Adrenal gland (tissue), 9 donors: ENCODE measurements at regions not wholly inside any gene's neighbourhood (a gene's known extent, or its start where the extent isn't known, plus 50 kb on each side); places are given as distances from the start of the nearest gene placed in this dataset.

Experiments used
- DNase-seq, 7 donors: peaks; one replicate each; pipeline ENCODE4 v3.0.0-alpha.2; 2019 to 2020
- H3K27ac ChIP-seq, 5 donors: fragments of 200-600 bp; sonication (generic) in 4 of 5; 1 replicate in 3 of 5; 2 replicates in 2 of 5; pipeline versions ENCODE4 v1.5.1 to v1.8.0; 2016 to 2020; ENCODE audit warnings: mild to moderate bottlenecking in 1 of 5
- H3K27me3 ChIP-seq: fragments of 200-600 bp; 2 replicates; pipeline ENCODE4 v1.8.0; 2021
- H3K36me3 ChIP-seq, 2 donors: fragments of 200-600 bp; replicated peaks in 1 of 2; 1 replicate in 1 of 2; 2 replicates in 1 of 2; pipeline versions ENCODE4 v1.5.1 to v1.8.0; 2018 to 2022
- H3K4me1 ChIP-seq, 2 donors: fragments of 200-600 bp; replicated peaks in 1 of 2; 1 replicate in 1 of 2; 2 replicates in 1 of 2; pipeline versions ENCODE4 v1.5.1 to v1.8.0; 2018 to 2021
- H3K4me3 ChIP-seq, 4 donors: fragments of 200-600 bp; sonication (generic) in 3 of 4; one replicate each; pipeline ENCODE4 v1.5.1; 2016 to 2018
- H3K9me3 ChIP-seq, 3 donors: fragments of 200-600 bp; sonication (generic) in 1 of 3; replicated peaks in 1 of 3; 1 replicate in 2 of 3; 2 replicates in 1 of 3; pipeline versions ENCODE4 v1.5.1 to v1.8.0; 2016 to 2021
- POLR2A ChIP-seq, 2 donors: fragments of 450-650 bp; IDR thresholded peaks; one replicate each; pipeline ENCODE4 v1.6.1; 2017; ENCODE audit warnings: antibody characterized with exemption in 2 of 2, mild to moderate bottlenecking in 2 of 2, moderate library complexity in 1 of 2
- WGBS, 4 donors: extraction: QIAGEN DNeasy Blood & Tissue Kit in 2 of 4; methylation state at CpG; one replicate each; pipeline versions ENCODE4 v1.1.5 to v1.1.7; 2013 to 2017; 5-methylcytosine and 5-hydroxymethylcytosine counted together
- intact Hi-C, 2 donors: fragments of 100-400 bp; cut with DNase I; formaldehyde crosslinking; loops; one replicate each; pipeline versions ENCODE4 v1.14.1 to v1.15.0; 2022 to 2023
- TF ChIP-seq, protein P1 (sequence below), 6 experiments: fragments of 450-650 bp in 4 of 6; fragments of 200-600 bp in 2 of 6; sonication (generic) in 1 of 6; IDR thresholded peaks; 1 replicate in 5 of 6; 2 replicates in 1 of 6; pipeline versions ENCODE4 v1.5.1 to v1.8.0; 2016 to 2021; ENCODE audit warnings: antibody characterized with exemption in 6 of 6, mild to moderate bottlenecking in 2 of 6, moderate library complexity in 1 of 6
- donor health status: healthy with polysubstance abuse.
- donor health status: Bipolar disorder and iron deficiency.
- donor health status: DM: yes; HTN: yes; CAD: no.
- donor health status: DM: no; HTN: no; CAD: no.
- donor health status: DM: no; HTN: no; CAD: no.

DNA sequence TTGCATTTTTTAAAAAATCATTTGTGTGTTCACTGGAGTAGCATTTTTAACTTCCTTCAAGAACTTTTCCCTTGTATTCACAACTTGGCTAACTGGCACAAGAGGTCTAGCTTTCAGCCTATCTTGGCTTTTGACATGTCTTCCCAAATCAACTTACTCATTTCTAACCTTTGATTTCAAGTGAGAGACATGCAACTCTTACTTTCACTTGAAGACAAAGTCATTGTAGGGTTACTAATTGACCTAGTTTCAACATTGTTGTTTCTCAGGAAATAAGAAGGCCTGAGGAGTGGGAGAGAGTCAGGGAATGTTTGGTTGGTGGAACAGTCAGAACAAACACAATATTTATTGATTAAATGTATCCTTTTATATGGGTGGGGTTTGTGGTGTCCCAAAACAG is 95.0 kb upstream of the C9orf72 start:
- no peak overlapping the region for H3K27ac ChIP-seq
- H3K9me3 ChIP-seq: no peaks in the 10 kb centered on the region
- no peaks in the 10 kb centered on the region for H3K27me3 ChIP-seq
- intact Hi-C loops: no loop called here
- no peak overlapping the region for H3K4me3 ChIP-seq
- no peaks in the 10 kb centered on the region for H3K36me3 ChIP-seq
- DNase-seq: no peak
- TF ChIP-seq POLR2A (IDR thresholded peaks at IDR 0.05): no peak
- TF ChIP-seq, protein P1, sequence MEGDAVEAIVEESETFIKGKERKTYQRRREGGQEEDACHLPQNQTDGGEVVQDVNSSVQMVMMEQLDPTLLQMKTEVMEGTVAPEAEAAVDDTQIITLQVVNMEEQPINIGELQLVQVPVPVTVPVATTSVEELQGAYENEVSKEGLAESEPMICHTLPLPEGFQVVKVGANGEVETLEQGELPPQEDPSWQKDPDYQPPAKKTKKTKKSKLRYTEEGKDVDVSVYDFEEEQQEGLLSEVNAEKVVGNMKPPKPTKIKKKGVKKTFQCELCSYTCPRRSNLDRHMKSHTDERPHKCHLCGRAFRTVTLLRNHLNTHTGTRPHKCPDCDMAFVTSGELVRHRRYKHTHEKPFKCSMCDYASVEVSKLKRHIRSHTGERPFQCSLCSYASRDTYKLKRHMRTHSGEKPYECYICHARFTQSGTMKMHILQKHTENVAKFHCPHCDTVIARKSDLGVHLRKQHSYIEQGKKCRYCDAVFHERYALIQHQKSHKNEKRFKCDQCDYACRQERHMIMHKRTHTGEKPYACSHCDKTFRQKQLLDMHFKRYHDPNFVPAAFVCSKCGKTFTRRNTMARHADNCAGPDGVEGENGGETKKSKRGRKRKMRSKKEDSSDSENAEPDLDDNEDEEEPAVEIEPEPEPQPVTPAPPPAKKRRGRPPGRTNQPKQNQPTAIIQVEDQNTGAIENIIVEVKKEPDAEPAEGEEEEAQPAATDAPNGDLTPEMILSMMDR (IDR thresholded peaks at IDR 0.05): no peak
- no peaks in the 10 kb centered on the region for H3K4me1 ChIP-seq

DNA sequence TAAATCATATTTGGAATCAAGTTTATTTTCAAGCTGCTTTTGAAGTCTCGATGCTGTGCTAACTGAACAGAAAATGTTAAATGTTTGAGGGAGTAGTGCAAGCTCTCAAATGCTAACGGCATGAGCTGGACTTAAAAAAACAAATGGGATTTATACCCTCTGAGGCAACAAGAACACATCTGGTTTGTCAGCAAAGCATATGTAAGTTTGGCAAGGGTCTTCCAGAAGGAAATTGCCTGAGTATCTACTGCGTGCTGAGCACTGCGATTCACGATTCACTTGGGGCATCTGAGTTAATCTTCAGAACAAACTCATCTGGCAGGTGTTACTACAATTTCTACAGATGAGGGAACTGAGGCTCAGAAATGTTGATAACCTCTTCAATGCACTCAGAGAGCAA is 98.4 kb upstream of the C9orf72 start:
- WGBS, 4 donors: 59 to 70% (median 67%) methylated on average over 5 of the region's 5 CpGs
- Histone ChIP-seq H3K27me3 (no peaks in the 10 kb centered on the region), H3K27ac (no peak overlapping the region), H3K4me1 (no peaks in the 10 kb centered on the region), H3K36me3 (no peaks in the 10 kb centered on the region), H3K9me3 (no peaks in the 10 kb centered on the region), H3K4me3 (no peak overlapping the region)
- no peak for DNase-seq
- TF ChIP-seq, protein P1 (IDR thresholded peaks at IDR 0.05): no peak
- TF ChIP-seq POLR2A (IDR thresholded peaks at IDR 0.05): no peak
- intact Hi-C loops: no loop called here

GRCh38 chr9:27672718-27673117 is 99.4 kb upstream of the C9orf72 start:
- Histone ChIP-seq H3K9me3 (no peaks in the 10 kb centered on the region), H3K36me3 (no peaks in the 10 kb centered on the region), H3K4me1 (no peaks in the 10 kb centered on the region), H3K4me3 (no peak overlapping the region), H3K27me3 (no peaks in the 10 kb centered on the region), H3K27ac (no peak overlapping the region)
- intact Hi-C loops: no loop called here
- TF ChIP-seq, protein P1 (IDR thresholded peaks at IDR 0.05): no peak
- no peak for TF ChIP-seq POLR2A (IDR thresholded peaks at IDR 0.05)
- DNase-seq: no peak
- 70 to 74% (median 73%) methylated on average over 3 of the region's 3 CpGs for WGBS, 4 donors

GRCh38 chr9:27673641-27674040 is 100.4 kb upstream of the C9orf72 start:
- 79 to 84% (median 83%) methylated on average over 3 of the region's 3 CpGs for WGBS, 4 donors
- Histone ChIP-seq H3K36me3 (no peaks in the 10 kb centered on the region), H3K27me3 (no peaks in the 10 kb centered on the region), H3K27ac (no peak overlapping the region), H3K4me3 (no peak overlapping the region), H3K4me1 (no peaks in the 10 kb centered on the region), H3K9me3 (no peaks in the 10 kb centered on the region)
- no peak for DNase-seq
- TF ChIP-seq, protein P1 (IDR thresholded peaks at IDR 0.05): no peak
- TF ChIP-seq POLR2A (IDR thresholded peaks at IDR 0.05): no peak
- intact Hi-C loops: no loop called here
